IMR-90 (cell line): ENCODE measurements at regions not wholly inside any gene's neighbourhood (a gene's known extent, or its start where the extent isn't known, plus 50 kb on each side); places are given as distances from the start of the nearest gene placed in this dataset.

ENCODE experiments used
- CEBPB ChIP-seq: IDR thresholded peaks from 2 replicates; pipeline ENCODE4 v1.6.1; 2012; ENCODE audit warnings: low read depth, low read length, improper control_type of control experiment
- FOS ChIP-seq: fragments of 150-350 bp; IDR thresholded peaks from 2 replicates; pipeline ENCODE4 v1.6.1; 2016; ENCODE audit warnings: low read depth, low read length
- MAZ ChIP-seq: IDR thresholded peaks from 2 replicates; pipeline ENCODE4 v1.6.1; 2012; ENCODE audit warnings: low read depth, mild to moderate bottlenecking, low read length, improper control_type of control experiment, moderate library complexity, borderline replicate concordance
- POLR2A ChIP-seq: IDR thresholded peaks from 2 replicates; pipeline ENCODE4 v1.6.1; 2012; ENCODE audit warnings: mild to moderate bottlenecking, low read depth, low read length
- RAD21 ChIP-seq: IDR thresholded peaks from 2 replicates; pipeline ENCODE4 v1.6.1; 2012; ENCODE audit warnings: low read length, improper control_type of control experiment
- TF ChIP-seq, protein P1 (sequence below): conservative IDR thresholded peaks from 2 replicates; pipeline ENCODE4 v1.5.1; 2012; ENCODE audit warnings: mild to moderate bottlenecking, low read depth, low read length, improper control_type of control experiment

DNA sequence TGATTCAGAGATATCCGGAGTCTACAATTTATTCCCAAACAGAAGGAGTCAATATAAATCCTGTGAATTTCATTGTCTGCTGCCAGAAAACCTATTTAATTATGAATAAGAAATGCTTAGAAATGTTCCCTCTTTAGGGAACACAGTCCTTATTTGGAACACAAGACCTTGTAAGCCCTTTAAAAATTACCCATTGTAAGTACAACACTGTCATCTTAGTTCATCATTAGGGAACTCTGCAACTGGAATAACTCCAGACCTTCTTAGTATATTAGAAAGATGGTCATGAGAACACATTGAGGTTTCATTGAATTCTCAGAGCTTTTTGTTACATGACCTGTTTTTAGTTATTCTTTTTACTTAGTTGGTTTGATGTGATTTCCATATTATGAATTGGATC lies 548.5 kb upstream of the KLF12 start:
- TF ChIP-seq POLR2A (no peak), RAD21 (no peak), CEBPB (no peak), MAZ (no peak), FOS (no peak)
- TF ChIP-seq, protein P1, sequence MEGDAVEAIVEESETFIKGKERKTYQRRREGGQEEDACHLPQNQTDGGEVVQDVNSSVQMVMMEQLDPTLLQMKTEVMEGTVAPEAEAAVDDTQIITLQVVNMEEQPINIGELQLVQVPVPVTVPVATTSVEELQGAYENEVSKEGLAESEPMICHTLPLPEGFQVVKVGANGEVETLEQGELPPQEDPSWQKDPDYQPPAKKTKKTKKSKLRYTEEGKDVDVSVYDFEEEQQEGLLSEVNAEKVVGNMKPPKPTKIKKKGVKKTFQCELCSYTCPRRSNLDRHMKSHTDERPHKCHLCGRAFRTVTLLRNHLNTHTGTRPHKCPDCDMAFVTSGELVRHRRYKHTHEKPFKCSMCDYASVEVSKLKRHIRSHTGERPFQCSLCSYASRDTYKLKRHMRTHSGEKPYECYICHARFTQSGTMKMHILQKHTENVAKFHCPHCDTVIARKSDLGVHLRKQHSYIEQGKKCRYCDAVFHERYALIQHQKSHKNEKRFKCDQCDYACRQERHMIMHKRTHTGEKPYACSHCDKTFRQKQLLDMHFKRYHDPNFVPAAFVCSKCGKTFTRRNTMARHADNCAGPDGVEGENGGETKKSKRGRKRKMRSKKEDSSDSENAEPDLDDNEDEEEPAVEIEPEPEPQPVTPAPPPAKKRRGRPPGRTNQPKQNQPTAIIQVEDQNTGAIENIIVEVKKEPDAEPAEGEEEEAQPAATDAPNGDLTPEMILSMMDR = no peak
